HL-60 (cell line): ENCODE measurements at regions not wholly inside any gene's neighbourhood (a gene's known extent, or its start where the extent isn't known, plus 50 kb on each side); places are given as distances from the start of the nearest gene placed in this dataset.

Experiments
- DNase-seq, 2 experiments: peaks; one replicate each; pipeline ENCODE4 v3.0.0-alpha.2; 2010 to 2020; ENCODE audit warnings: low read depth in 1 of 2, low spot score in 1 of 2
- H3K27ac ChIP-seq: fragments of 250-450 bp; sonication (Bioruptor Pico); replicated peaks from 2 replicates; pipeline ENCODE4 v1.5.1; 2020; ENCODE audit warnings: mild to moderate bottlenecking, moderate library complexity
- H3K27me3 ChIP-seq: fragments of 250-450 bp; sonication (Bioruptor Pico); 2 replicates; pipeline ENCODE4 v1.5.1; 2021; ENCODE audit warnings: mild to moderate bottlenecking, moderate library complexity; ENCODE audit not compliant: insufficient read depth, poor library complexity, severe bottlenecking
- H3K4me3 ChIP-seq: replicated peaks from 2 replicates; pipeline ENCODE4 v1.5.1; 2011; ENCODE audit warnings: mild to moderate bottlenecking, control low read depth, low read length; ENCODE audit not compliant: insufficient read depth
- GABPA ChIP-seq: IDR thresholded peaks from 2 replicates; pipeline ENCODE4 v1.6.1; 2012; ENCODE audit warnings: low read depth
- POLR2AphosphoS5 ChIP-seq: IDR thresholded peaks from 2 replicates; pipeline ENCODE4 v1.6.1; 2012; ENCODE audit warnings: low read depth
- REST ChIP-seq: IDR thresholded peaks from 2 replicates; pipeline ENCODE4 v1.6.1; 2012; ENCODE audit warnings: low read depth; ENCODE audit not compliant: insufficient replicate concordance
- SPI1 ChIP-seq: IDR thresholded peaks from 2 replicates; pipeline ENCODE4 v1.6.1; 2012; ENCODE audit warnings: low read depth, mild to moderate bottlenecking, borderline replicate concordance
- TF ChIP-seq, protein P1 (sequence below): IDR thresholded peaks from one replicate; pipeline ENCODE4 v1.5.1; 2011; ENCODE audit warnings: low read length, control low read depth, inconsistent platforms; ENCODE audit not compliant: insufficient read depth

- no peak for DNase-seq
- Histone ChIP-seq H3K27ac (no peak overlapping the region), H3K27me3 (no peaks in the 10 kb centered on the region), H3K4me3 (no peak overlapping the region)
- TF ChIP-seq, protein P1, sequence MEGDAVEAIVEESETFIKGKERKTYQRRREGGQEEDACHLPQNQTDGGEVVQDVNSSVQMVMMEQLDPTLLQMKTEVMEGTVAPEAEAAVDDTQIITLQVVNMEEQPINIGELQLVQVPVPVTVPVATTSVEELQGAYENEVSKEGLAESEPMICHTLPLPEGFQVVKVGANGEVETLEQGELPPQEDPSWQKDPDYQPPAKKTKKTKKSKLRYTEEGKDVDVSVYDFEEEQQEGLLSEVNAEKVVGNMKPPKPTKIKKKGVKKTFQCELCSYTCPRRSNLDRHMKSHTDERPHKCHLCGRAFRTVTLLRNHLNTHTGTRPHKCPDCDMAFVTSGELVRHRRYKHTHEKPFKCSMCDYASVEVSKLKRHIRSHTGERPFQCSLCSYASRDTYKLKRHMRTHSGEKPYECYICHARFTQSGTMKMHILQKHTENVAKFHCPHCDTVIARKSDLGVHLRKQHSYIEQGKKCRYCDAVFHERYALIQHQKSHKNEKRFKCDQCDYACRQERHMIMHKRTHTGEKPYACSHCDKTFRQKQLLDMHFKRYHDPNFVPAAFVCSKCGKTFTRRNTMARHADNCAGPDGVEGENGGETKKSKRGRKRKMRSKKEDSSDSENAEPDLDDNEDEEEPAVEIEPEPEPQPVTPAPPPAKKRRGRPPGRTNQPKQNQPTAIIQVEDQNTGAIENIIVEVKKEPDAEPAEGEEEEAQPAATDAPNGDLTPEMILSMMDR = no peak
- TF ChIP-seq REST (no peak), GABPA (no peak), SPI1 (no peak), POLR2AphosphoS5 (no peak)
These were observed 133.8 kb upstream of the RFX3 start for GRCh38 chr9:3659647-3660046.

GRCh38 chr9:3658964-3659363 is 133.2 kb upstream of the RFX3 start:
- H3K4me3 ChIP-seq = no peak overlapping the region
- DNase-seq = no peak
- TF ChIP-seq, protein P1 = no peak
- TF ChIP-seq REST (no peak), POLR2AphosphoS5 (no peak), SPI1 (no peak), GABPA (no peak)
- H3K27ac ChIP-seq = no peak overlapping the region
- H3K27me3 ChIP-seq = no peaks in the 10 kb centered on the region

- TF ChIP-seq SPI1 (no peak), POLR2AphosphoS5 (no peak), GABPA (no peak), REST (no peak)
- TF ChIP-seq, protein P1 = no peak
- no peaks in the 10 kb centered on the region for H3K27me3 ChIP-seq
- H3K4me3 ChIP-seq = no peak overlapping the region
- no peak overlapping the region for H3K27ac ChIP-seq
- DNase-seq = no peak
These were observed 130.4 kb upstream of the RFX3 start for GRCh38 chr9:3656224-3656623.
